HEK293 (cell line): ENCODE measurements at regions not wholly inside any gene's neighbourhood (a gene's known extent, or its start where the extent isn't known, plus 50 kb on each side); places are given as distances from the start of the nearest gene placed in this dataset.

Experiments
- CTCF ChIA-PET: fragments of 350-600 bp; formaldehyde crosslinking; extraction: SDS; loops from one replicate; lab custom pipeline; 2021; ENCODE audit warnings: antibody characterized with exemption; lab: Yijun Ruan, JAX
- POLR2A ChIA-PET: fragments of 300-600 bp; formaldehyde crosslinking; extraction: SDS; loops from one replicate; lab custom pipeline; 2020; ENCODE audit warnings: antibody characterized with exemption, inconsistent platforms; lab: Yijun Ruan, JAX
- H3K27ac ChIP-seq: fragments of 200-500 bp; sonication (Bioruptor generic); 2 replicates; pipeline ENCODE4 v1.5.1; 2014; ENCODE audit warnings: low read depth, low read length, control low read depth, inconsistent platforms; ENCODE audit errors: extremely low read depth
- H3K36me3 ChIP-seq, 2 experiments: fragments of 200-500 bp in 1 of 2; sonication (Bioruptor generic) in 1 of 2; 1 replicate in 1 of 2; 2 replicates in 1 of 2; pipeline ENCODE4 v1.5.1; 2014 to 2017; ENCODE audit warnings: inconsistent platforms in 2 of 2, low read length in 2 of 2; ENCODE audit not compliant: control insufficient read depth in 2 of 2, insufficient read depth in 1 of 2
- H3K4me1 ChIP-seq: fragments of 200-500 bp; sonication (Bioruptor generic); 2 replicates; pipeline ENCODE4 v1.5.1; 2014; ENCODE audit warnings: mild to moderate bottlenecking, low read length, inconsistent platforms; ENCODE audit not compliant: control insufficient read depth, insufficient read depth
- H3K4me3 ChIP-seq: 2 replicates; pipeline ENCODE4 v1.5.1; 2011; ENCODE audit warnings: low read depth, mild to moderate bottlenecking, control low read depth, low read length, moderate library complexity
- H3K9me3 ChIP-seq: fragments of 200-500 bp; sonication (Bioruptor generic); 2 replicates; pipeline ENCODE4 v1.5.1; 2014; ENCODE audit warnings: low read depth, low read length, inconsistent platforms; ENCODE audit not compliant: control insufficient read depth, insufficient read depth
- GLIS2 ChIP-seq: fragments of 450-650 bp; formaldehyde crosslinking; IDR thresholded peaks from 2 replicates; pipeline ENCODE4 v1.5.1; 2016; ENCODE audit warnings: missing biosample characterization, missing genetic modification characterization
- PRDM10 ChIP-seq: fragments of 450-650 bp; formaldehyde crosslinking; IDR thresholded peaks from 2 replicates; pipeline ENCODE4 v1.5.1; 2016; ENCODE audit warnings: missing biosample characterization, missing genetic modification characterization
- SCRT1 ChIP-seq: fragments of 450-650 bp; formaldehyde crosslinking; IDR thresholded peaks from 2 replicates; pipeline ENCODE4 v1.5.1; 2016; ENCODE audit warnings: missing biosample characterization, missing genetic modification characterization, borderline replicate concordance
- SP2 ChIP-seq: fragments of 450-650 bp; formaldehyde crosslinking; IDR thresholded peaks from 2 replicates; pipeline ENCODE4 v1.5.1; 2016; ENCODE audit warnings: missing biosample characterization, missing genetic modification characterization
- ZNF10 ChIP-seq: fragments of 450-650 bp; formaldehyde crosslinking; IDR thresholded peaks from 2 replicates; pipeline ENCODE4 v1.5.1; 2017; ENCODE audit warnings: missing biosample characterization, missing genetic modification characterization
- ZNF114 ChIP-seq: fragments of 450-650 bp; formaldehyde crosslinking; IDR thresholded peaks from 2 replicates; pipeline ENCODE4 v1.5.0; 2017; ENCODE audit warnings: missing biosample characterization, missing genetic modification characterization
- ZNF211 ChIP-seq: fragments of 450-650 bp; formaldehyde crosslinking; IDR thresholded peaks from 2 replicates; pipeline ENCODE4 v1.5.1; 2016; ENCODE audit warnings: low read depth, missing biosample characterization, missing genetic modification characterization
- ZNF266 ChIP-seq: fragments of 450-650 bp; formaldehyde crosslinking; IDR thresholded peaks from 2 replicates; pipeline ENCODE4 v1.5.1; 2016; ENCODE audit warnings: missing biosample characterization, missing genetic modification characterization, low read depth
- ZNF391 ChIP-seq: fragments of 450-650 bp; formaldehyde crosslinking; IDR thresholded peaks from 2 replicates; pipeline ENCODE4 v1.5.1; 2016; ENCODE audit warnings: low read depth, missing biosample characterization, missing genetic modification characterization, borderline replicate concordance
- ZNF529 ChIP-seq: fragments of 450-650 bp; formaldehyde crosslinking; IDR thresholded peaks from 2 replicates; pipeline ENCODE4 v1.5.1; 2017; ENCODE audit warnings: missing genetic modification characterization, missing biosample characterization; ENCODE audit not compliant: insufficient replicate concordance
- ZNF654 ChIP-seq: fragments of 450-650 bp; formaldehyde crosslinking; IDR thresholded peaks from 2 replicates; pipeline ENCODE4 v1.5.1; 2016; ENCODE audit warnings: low read depth, missing biosample characterization, missing genetic modification characterization
- ZNF837 ChIP-seq: fragments of 450-650 bp; formaldehyde crosslinking; IDR thresholded peaks from 2 replicates; pipeline ENCODE4 v1.5.1; 2016; ENCODE audit warnings: missing biosample characterization, missing genetic modification characterization
- TF ChIP-seq, protein P1 (sequence below): fragments of 450-650 bp; formaldehyde crosslinking; conservative IDR thresholded peaks from 2 replicates; pipeline ENCODE4 v1.5.1; 2016; ENCODE audit warnings: low read depth, missing biosample characterization, missing genetic modification characterization
- TF ChIP-seq, protein P2 (sequence below): fragments of 450-650 bp; formaldehyde crosslinking; IDR thresholded peaks from 2 replicates; pipeline ENCODE4 v1.5.1; 2016; ENCODE audit warnings: missing biosample characterization, missing genetic modification characterization
- TF ChIP-seq, protein P3 (sequence below): fragments of 450-650 bp; formaldehyde crosslinking; IDR thresholded peaks from 2 replicates; pipeline ENCODE4 v1.5.1; 2017; ENCODE audit warnings: missing biosample characterization, missing genetic modification characterization

DNA sequence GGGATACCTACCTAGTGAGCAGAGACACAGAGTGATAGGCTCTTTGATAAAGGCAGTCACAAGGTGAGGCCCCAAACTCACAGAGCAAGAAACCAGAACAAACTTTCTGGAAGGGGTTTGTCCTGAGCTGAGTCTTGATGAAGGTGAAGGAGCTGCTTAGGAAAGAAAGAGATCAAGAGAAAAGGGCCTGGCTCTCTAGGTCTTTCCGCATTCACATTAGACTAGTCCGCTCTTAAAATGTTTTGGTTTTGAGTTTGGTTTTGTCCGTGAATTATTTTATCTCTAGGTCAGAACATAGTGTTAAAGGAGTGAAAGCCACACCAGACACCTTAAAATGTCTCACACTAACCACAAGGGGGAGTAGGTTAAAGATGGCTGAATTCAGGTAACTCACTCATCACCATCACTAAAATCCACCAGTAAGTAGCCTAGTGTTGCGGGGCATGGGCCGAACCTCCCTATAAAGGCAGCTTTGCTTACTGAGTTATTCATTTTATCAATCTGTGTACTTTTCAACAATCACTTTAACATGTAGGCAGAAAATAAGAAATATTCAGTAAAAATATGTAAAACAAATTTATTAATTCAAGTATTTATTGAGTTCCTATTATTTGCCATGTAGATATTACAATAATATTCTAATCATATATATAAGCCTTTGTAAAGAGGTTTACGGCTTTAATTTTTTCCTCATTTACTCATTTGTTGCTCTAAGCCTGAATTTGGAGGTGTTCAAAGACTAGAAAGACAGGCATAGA lies 121.5 kb upstream of the TSC22D2 start (continued):
- TF ChIP-seq, protein P1, sequence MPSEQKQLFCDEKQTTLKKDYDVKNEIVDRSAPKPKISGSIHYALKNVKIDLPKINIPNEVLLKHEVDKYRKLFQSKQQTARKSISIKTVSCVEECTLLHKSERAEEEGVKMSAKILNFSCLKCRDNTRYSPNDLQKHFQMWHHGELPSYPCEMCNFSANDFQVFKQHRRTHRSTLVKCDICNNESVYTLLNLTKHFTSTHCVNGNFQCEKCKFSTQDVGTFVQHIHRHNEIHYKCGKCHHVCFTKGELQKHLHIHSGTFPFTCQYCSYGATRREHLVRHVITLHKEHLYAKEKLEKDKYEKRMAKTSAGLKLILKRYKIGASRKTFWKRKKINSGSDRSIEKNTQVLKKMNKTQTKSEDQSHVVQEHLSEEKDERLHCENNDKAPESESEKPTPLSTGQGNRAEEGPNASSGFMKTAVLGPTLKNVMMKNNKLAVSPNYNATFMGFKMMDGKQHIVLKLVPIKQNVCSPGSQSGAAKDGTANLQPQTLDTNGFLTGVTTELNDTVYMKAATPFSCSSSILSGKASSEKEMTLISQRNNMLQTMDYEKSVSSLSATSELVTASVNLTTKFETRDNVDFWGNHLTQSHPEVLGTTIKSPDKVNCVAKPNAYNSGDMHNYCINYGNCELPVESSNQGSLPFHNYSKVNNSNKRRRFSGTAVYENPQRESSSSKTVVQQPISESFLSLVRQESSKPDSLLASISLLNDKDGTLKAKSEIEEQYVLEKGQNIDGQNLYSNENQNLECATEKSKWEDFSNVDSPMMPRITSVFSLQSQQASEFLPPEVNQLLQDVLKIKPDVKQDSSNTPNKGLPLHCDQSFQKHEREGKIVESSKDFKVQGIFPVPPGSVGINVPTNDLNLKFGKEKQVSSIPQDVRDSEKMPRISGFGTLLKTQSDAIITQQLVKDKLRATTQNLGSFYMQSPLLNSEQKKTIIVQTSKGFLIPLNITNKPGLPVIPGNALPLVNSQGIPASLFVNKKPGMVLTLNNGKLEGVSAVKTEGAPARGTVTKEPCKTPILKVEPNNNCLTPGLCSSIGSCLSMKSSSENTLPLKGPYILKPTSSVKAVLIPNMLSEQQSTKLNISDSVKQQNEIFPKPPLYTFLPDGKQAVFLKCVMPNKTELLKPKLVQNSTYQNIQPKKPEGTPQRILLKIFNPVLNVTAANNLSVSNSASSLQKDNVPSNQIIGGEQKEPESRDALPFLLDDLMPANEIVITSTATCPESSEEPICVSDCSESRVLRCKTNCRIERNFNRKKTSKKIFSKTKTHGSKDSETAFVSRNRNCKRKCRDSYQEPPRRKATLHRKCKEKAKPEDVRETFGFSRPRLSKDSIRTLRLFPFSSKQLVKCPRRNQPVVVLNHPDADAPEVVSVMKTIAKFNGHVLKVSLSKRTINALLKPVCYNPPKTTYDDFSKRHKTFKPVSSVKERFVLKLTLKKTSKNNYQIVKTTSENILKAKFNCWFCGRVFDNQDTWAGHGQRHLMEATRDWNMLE (tag by site-specific recombination): no peak
- TF ChIP-seq PRDM10 (tag by site-specific recombination): peak; percentile 33; the same call in 1 of the 2 replicates
- TF ChIP-seq SCRT1: no peak
- TF ChIP-seq ZNF654 (tag by site-specific recombination): peak; percentile 36
- TF ChIP-seq, protein P2, sequence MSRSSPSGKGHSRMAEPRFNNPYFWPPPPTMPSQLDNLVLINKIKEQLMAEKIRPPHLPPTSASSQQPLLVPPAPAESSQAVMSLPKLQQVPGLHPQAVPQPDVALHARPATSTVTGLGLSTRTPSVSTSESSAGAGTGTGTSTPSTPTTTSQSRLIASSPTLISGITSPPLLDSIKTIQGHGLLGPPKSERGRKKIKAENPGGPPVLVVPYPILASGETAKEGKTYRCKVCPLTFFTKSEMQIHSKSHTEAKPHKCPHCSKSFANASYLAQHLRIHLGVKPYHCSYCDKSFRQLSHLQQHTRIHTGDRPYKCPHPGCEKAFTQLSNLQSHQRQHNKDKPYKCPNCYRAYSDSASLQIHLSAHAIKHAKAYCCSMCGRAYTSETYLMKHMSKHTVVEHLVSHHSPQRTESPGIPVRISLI: no peak

DNA sequence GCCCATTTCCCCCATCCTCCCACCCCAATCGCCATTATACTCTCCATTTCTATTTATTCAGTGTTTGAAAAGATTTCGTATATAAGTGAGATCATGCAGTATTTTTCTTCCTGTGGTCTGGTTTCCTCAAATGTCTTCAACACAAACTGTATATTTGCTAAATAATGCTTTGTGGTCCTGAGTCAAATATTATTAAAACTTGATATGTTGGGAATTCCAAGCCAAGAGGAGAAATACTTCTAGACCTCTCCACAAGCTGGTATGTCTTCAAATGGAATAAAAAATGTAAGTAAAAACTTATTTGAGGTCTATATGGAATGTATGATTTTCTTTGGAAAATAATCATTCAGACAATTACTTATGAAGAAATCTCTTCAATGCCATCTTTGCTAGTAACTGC lies 122.5 kb upstream of the TSC22D2 start:
- Histone ChIP-seq H3K4me1 (no peaks in the 10 kb centered on the region), H3K9me3 (no peaks in the 10 kb centered on the region), H3K27ac (no peak overlapping the region), H3K36me3 (no peaks in the 10 kb centered on the region), H3K4me3 (no peak overlapping the region)
- CTCF ChIA-PET: interaction anchor here (0.6 to 4.2 kb wide), 8 partner anchors 8 to 210 kb away, joined by 3 to 13 read pairs (median 4); partner anchors contain the start of gene TSC22D2
- POLR2A ChIA-PET: no interaction called here
- no peak for TF ChIP-seq ZNF837 (tag by site-specific recombination)
- TF ChIP-seq, protein P2: no peak
- no peak for TF ChIP-seq ZNF10 (tag by site-specific recombination)
- no peak for TF ChIP-seq ZNF114 (tag by site-specific recombination)
- no peak for TF ChIP-seq ZNF391 (tag by site-specific recombination)
- no peak for TF ChIP-seq ZNF211
- TF ChIP-seq, protein P1 (tag by site-specific recombination): no peak
- no peak for TF ChIP-seq SP2
- TF ChIP-seq ZNF529: no peak
- no peak for TF ChIP-seq GLIS2
- TF ChIP-seq, protein P3, sequence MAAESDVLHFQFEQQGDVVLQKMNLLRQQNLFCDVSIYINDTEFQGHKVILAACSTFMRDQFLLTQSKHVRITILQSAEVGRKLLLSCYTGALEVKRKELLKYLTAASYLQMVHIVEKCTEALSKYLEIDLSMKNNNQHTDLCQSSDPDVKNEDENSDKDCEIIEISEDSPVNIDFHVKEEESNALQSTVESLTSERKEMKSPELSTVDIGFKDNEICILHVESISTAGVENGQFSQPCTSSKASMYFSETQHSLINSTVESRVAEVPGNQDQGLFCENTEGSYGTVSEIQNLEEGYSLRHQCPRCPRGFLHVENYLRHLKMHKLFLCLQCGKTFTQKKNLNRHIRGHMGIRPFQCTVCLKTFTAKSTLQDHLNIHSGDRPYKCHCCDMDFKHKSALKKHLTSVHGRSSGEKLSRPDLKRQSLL (tag by site-specific recombination): no peak
- TF ChIP-seq ZNF266 (tag by site-specific recombination): no peak
